NCI-H2029 (cell line): ENCODE measurements at regions not wholly inside any gene's neighbourhood (a gene's known extent, or its start where the extent isn't known, plus 50 kb on each side); places are given as distances from the start of the nearest gene placed in this dataset.

Experiments used
- DNase-seq: peaks from one replicate; lab custom pipeline; 2025; lab: John Stamatoyannopoulos, UW

- no peak for DNase-seq
Observed at GRCh38 chr22:48188231-48188721, 1425.8 kb downstream of the TBC1D22A start.

- DNase-seq = no peak
Observed at GRCh38 chr22:48187356-48187755, 1424.9 kb downstream of the TBC1D22A start.

GRCh38 chr22:48186146-48186790 lies 1423.8 kb downstream of the TBC1D22A start:
- no peak for DNase-seq

- DNase-seq = no peak
Observed at GRCh38 chr22:48185071-48186055, 1422.9 kb downstream of the TBC1D22A start.

GRCh38 chr22:48182846-48183805 lies 1420.7 kb downstream of the TBC1D22A start:
- DNase-seq = no peak

- no peak for DNase-seq
Observed at GRCh38 chr22:48182031-48182430, 1419.6 kb downstream of the TBC1D22A start.

- no peak for DNase-seq
Observed at GRCh38 chr22:48181263-48181955, 1419.0 kb downstream of the TBC1D22A start.

GRCh38 chr22:48180631-48181030 lies 1418.2 kb downstream of the TBC1D22A start:
- no peak for DNase-seq

GRCh38 chr22:48179571-48180546 lies 1417.4 kb downstream of the TBC1D22A start:
- DNase-seq = no peak

GRCh38 chr22:48178536-48178935 lies 1416.1 kb downstream of the TBC1D22A start:
- no peak for DNase-seq

GRCh38 chr22:48177631-48178030 lies 1415.2 kb downstream of the TBC1D22A start:
- no peak for DNase-seq

- DNase-seq = no peak
Observed at GRCh38 chr22:48175721-48176120, 1413.3 kb downstream of the TBC1D22A start.

GRCh38 chr22:48173773-48174160 lies 1411.3 kb downstream of the TBC1D22A start:
- no peak for DNase-seq

GRCh38 chr22:48173061-48173772 lies 1410.8 kb downstream of the TBC1D22A start:
- no peak for DNase-seq

- DNase-seq = no peak
Observed at GRCh38 chr22:48171271-48171691, 1408.8 kb downstream of the TBC1D22A start.

GRCh38 chr22:48169227-48169626 lies 1406.8 kb downstream of the TBC1D22A start:
- DNase-seq = no peak

- no peak for DNase-seq
Observed at GRCh38 chr22:48167238-48167637, 1404.8 kb downstream of the TBC1D22A start.

- no peak for DNase-seq
Observed at GRCh38 chr22:48161298-48161697, 1398.8 kb downstream of the TBC1D22A start.

- DNase-seq = no peak
Observed at GRCh38 chr22:48157676-48158075, 1395.2 kb downstream of the TBC1D22A start.
